ENCODE measurements at regions not wholly inside any gene's neighbourhood (a gene's known extent, or its start where the extent isn't known, plus 50 kb on each side); places are given as distances from the start of the nearest gene placed in this dataset.

DNA sequence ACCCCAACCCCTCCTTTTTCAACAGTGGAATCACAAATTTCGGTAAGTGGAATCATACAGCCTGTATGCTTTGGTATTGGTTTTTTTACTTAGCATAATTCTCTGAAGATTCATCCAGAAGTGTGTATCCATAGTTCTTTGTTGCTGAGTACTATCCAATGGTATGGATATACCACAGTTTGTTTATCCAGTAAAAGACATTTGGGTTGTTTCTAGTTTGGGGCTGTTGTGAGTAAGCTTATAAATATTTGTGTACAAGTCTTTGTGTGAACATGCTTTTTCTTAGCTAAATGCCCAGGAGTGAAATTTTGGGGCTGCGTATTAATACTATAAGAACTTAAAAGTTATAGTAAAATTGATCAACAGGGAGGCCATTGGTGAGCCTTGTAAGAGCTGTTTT is 57.5 kb upstream of the GC start:
- Histone ChIP-seq H3K79me1 (ENCODE audit: insufficient read depth, low read depth, low read length, poor library complexity, severe bottlenecking) (no peaks in the 10 kb centered on the region), H3K23me2 (ENCODE audit: insufficient read length, low read depth, low read length, poor library complexity, severe bottlenecking) (no peaks in the 10 kb centered on the region), H3K4me2 (ENCODE audit: insufficient read depth, insufficient read length, low read length) (no peak overlapping the region), H3K9me3 (ENCODE audit: control insufficient read depth, low read depth, low read length) (no peaks in the 10 kb centered on the region), H3K23ac (ENCODE audit: insufficient read length, low read depth, low read length) (no peak overlapping the region), H3K4me1 (ENCODE audit: insufficient read depth, low read length) (no peaks in the 10 kb centered on the region), H3K18ac (ENCODE audit: insufficient read length, low read depth, low read length) (no peak overlapping the region), H3K4ac (ENCODE audit: low read depth, low read length) (no peak overlapping the region), H3K56ac (ENCODE audit: insufficient read length, low read depth, low read length) (no peak overlapping the region), H4K91ac (ENCODE audit: insufficient read length, low read depth, low read length) (no peak overlapping the region), H2BK15ac (ENCODE audit: low read depth, low read length) (no peak overlapping the region), H4K20me1 (ENCODE audit: control insufficient read depth, insufficient read depth, insufficient read length) (no peaks in the 10 kb centered on the region), H3T11ph (ENCODE audit: low read length) (no peak overlapping the region), H2AK5ac (ENCODE audit: insufficient read length, low read length) (no peak overlapping the region), H2AFZ (ENCODE audit: low read length) (no peak overlapping the region), H2BK12ac (ENCODE audit: insufficient read length, low read depth, low read length) (no peak overlapping the region), H4K5ac (ENCODE audit: insufficient read length, low read depth, low read length) (no peak overlapping the region), H3K9ac (ENCODE audit: extremely low read depth, insufficient read length, low read length) (no peak overlapping the region), H3K27me3 (ENCODE audit: insufficient read depth, low read length) (no peaks in the 10 kb centered on the region), H4K8ac (replicated peaks; ENCODE audit: insufficient read length, low read depth, low read length) (no peak overlapping the region), H3K14ac (ENCODE audit: insufficient read depth, low read length) (no peak overlapping the region), H3K79me2 (ENCODE audit: insufficient read depth, low read length) (no peaks in the 10 kb centered on the region), H2BK20ac (ENCODE audit: low read depth, low read length, poor library complexity, severe bottlenecking) (no peak overlapping the region), H2BK120ac (ENCODE audit: low read depth, low read length, poor library complexity, severe bottlenecking) (no peak overlapping the region), H3K27ac (ENCODE audit: insufficient read length, low read depth, low read length) (no peak overlapping the region), H2BK5ac (ENCODE audit: insufficient read length, low read length) (no peak overlapping the region)
- H3K27me3 Mint-ChIP-seq (ENCODE audit: low read depth): no peaks in the 10 kb centered on the region
- WGBS (ENCODE audit: extremely low coverage, insufficient read length, low lambda C conversion rate): no CpG with 5 or more reads among the region's 2 CpGs
- H3K27ac Mint-ChIP-seq: no peak overlapping the region
- no peak for DNase-seq
- peaks cover 0 to 12% of the 10 kb centered on the region in 2 experiments; a peak in 3 of 5 replicates for H3K9me3 Mint-ChIP-seq
- peaks cover 4 to 11% of the 10 kb centered on the region in 2 experiments for H3K4me1 Mint-ChIP-seq
- no peak for TF ChIP-seq CTCF (conservative IDR thresholded peaks at IDR 0.05)
- no peak overlapping the region for H3K4me3 Mint-ChIP-seq
- H3K36me3 Mint-ChIP-seq (ENCODE audit: insufficient read depth in 1 of 3, low read depth in 3 of 3): peaks cover 0 to 17% (median 8%) of the 10 kb centered on the region in 3 experiments; a peak in 4 of 7 replicates
